ENCODE measurements at regions not wholly inside any gene's neighbourhood (a gene's known extent, or its start where the extent isn't known, plus 50 kb on each side); places are given as distances from the start of the nearest gene placed in this dataset.

- H3K27me3 ChIP-seq (replicated peaks; ENCODE audit: insufficient read depth): no peaks in the 10 kb centered on the region
- no peaks in the 10 kb centered on the region for H3K9me3 ChIP-seq
- TF ChIP-seq CTCF (IDR thresholded peaks at IDR 0.05): no peak
- no peak overlapping the region for H3K27ac ChIP-seq
- DNase-seq (ENCODE audit: low spot score) (no peak), ATAC-seq (ENCODE audit: insufficient number of reproducible peaks, low FRiP score, low read depth) (no peak)
- no peak overlapping the region for H3K4me3 ChIP-seq
- no peaks in the 10 kb centered on the region for H3K4me1 ChIP-seq (ENCODE audit: control insufficient read depth in 1 of 2, low read depth in 2 of 2)
- H3K36me3 ChIP-seq: no peaks in the 10 kb centered on the region
These were observed 498.9 kb downstream of the KLF12 start for GRCh38 chr13:73635166-73635787.

GRCh38 chr13:73633817-73634460 lies 500.3 kb downstream of the KLF12 start:
- no peak for DNase-seq (ENCODE audit: low spot score)
- ATAC-seq (ENCODE audit: insufficient number of reproducible peaks, low FRiP score, low read depth): no peak

GRCh38 chr13:73631411-73631810 lies 502.8 kb downstream of the KLF12 start:
- Histone ChIP-seq H3K9me3 (no peaks in the 10 kb centered on the region), H3K27me3 (replicated peaks; ENCODE audit: insufficient read depth) (no peaks in the 10 kb centered on the region), H3K36me3 (no peaks in the 10 kb centered on the region), H3K4me1 (ENCODE audit: control insufficient read depth in 1 of 2, low read depth in 2 of 2) (no peaks in the 10 kb centered on the region), H3K27ac (no peak overlapping the region), H3K4me3 (no peak overlapping the region)
- TF ChIP-seq CTCF (IDR thresholded peaks at IDR 0.05): no peak
- ATAC-seq (ENCODE audit: insufficient number of reproducible peaks, low FRiP score, low read depth) (no peak), DNase-seq (ENCODE audit: low spot score) (no peak)

More at GRCh38 chr13:73633817-73634460, 500.3 kb downstream of the KLF12 start:
- H3K4me3 ChIP-seq: no peak overlapping the region
- no peaks in the 10 kb centered on the region for H3K36me3 ChIP-seq
- no peak overlapping the region for H3K27ac ChIP-seq
- TF ChIP-seq CTCF (IDR thresholded peaks at IDR 0.05): no peak
- H3K4me1 ChIP-seq (ENCODE audit: control insufficient read depth in 1 of 2, low read depth in 2 of 2): no peaks in the 10 kb centered on the region
- H3K27me3 ChIP-seq (replicated peaks; ENCODE audit: insufficient read depth): no peaks in the 10 kb centered on the region
- H3K9me3 ChIP-seq: no peaks in the 10 kb centered on the region

GRCh38 chr13:73625562-73626339 lies 508.5 kb downstream of the KLF12 start:
- DNase-seq (ENCODE audit: low spot score): no peak
- H3K36me3 ChIP-seq: no peaks in the 10 kb centered on the region

More at GRCh38 chr13:73625562-73626339, 508.5 kb downstream of the KLF12 start:
- ATAC-seq (ENCODE audit: insufficient number of reproducible peaks, low FRiP score, low read depth): no peak
- H3K9me3 ChIP-seq: no peaks in the 10 kb centered on the region
- no peaks in the 10 kb centered on the region for H3K27me3 ChIP-seq (replicated peaks; ENCODE audit: insufficient read depth)
- no peaks in the 10 kb centered on the region for H3K4me1 ChIP-seq (ENCODE audit: control insufficient read depth in 1 of 2, low read depth in 2 of 2)
- H3K4me3 ChIP-seq: no peak overlapping the region
- no peak for TF ChIP-seq CTCF (IDR thresholded peaks at IDR 0.05)
- H3K27ac ChIP-seq: no peak overlapping the region
